Erythroblast (primary cell): ENCODE measurements at regions not wholly inside any gene's neighbourhood (a gene's known extent, or its start where the extent isn't known, plus 50 kb on each side); places are given as distances from the start of the nearest gene placed in this dataset.

Source experiments
- GATA1 ChIP-seq: IDR thresholded peaks from 2 replicates; pipeline ENCODE4 v1.6.1; 2011; ENCODE audit warnings: low read depth, mild to moderate bottlenecking, control low read depth, low read length, moderate library complexity
- POLR2A ChIP-seq: IDR thresholded peaks from 2 replicates; pipeline ENCODE4 v1.6.1; 2011; ENCODE audit warnings: mild to moderate bottlenecking, low read length

DNA sequence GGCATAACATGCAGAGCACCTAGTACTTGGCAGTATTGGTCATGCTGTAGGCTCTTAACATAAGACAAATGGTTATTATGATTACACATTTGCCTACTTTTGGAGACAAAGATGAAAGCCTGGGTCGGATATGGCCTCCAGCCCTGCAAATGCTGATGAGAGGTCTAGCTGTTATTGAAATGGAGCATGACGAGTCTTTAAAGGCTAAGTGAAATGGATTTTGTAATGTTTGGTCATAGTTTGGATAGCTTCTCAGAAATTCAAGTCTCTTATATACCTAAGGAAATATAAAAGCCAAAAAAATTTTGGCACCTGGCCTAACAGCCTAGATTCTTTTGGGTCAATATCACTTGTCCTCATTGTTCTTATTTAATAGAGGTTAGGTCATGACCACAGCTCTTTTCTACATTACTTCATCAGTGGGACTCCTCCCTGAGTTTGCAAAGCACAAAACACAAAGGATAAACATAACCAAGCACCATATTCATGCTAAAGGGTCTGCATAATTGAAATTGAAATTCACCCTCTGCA, 69.2 kb upstream of the WLS start:
- TF ChIP-seq POLR2A (no peak), GATA1 (no peak)
